IMR-90 (cell line): ENCODE measurements at regions not wholly inside any gene's neighbourhood (a gene's known extent, or its start where the extent isn't known, plus 50 kb on each side); places are given as distances from the start of the nearest gene placed in this dataset.

Source experiments
- ATAC-seq: fragments of 200-7000 bp; cut with Tn5 transposase; 2 replicates; pipeline ENCODE4 v1.9.1; 2020; ENCODE audit warnings: low read depth, mild to moderate bottlenecking, moderate library complexity
- BruUV-seq: library from RNA; stranded (reverse); fragments of 400-500 nt; replicated peaks from 2 replicates; lab custom pipeline; 2021; lab: Mats Ljungman, UMichigan
- CTCF ChIA-PET: fragments of 300-600 bp; formaldehyde crosslinking; extraction: SDS; loops from one replicate; lab custom pipeline; 2021; ENCODE audit warnings: antibody characterized with exemption; lab: Yijun Ruan, JAX
- POLR2A ChIA-PET: fragments of 300-600 bp; sonication (Branson Sonifier 250); formaldehyde crosslinking; loops from one replicate; lab custom pipeline; 2022; ENCODE audit warnings: antibody characterized with exemption; ENCODE audit not compliant: unreplicated experiment; lab: Charles Lee
- DNase-seq: peaks from one replicate; pipeline ENCODE4 v3.0.0; 2013
- H2AFZ ChIP-seq: replicated peaks from 2 replicates; pipeline ENCODE3; 2013; ENCODE audit warnings: low read length, mild to moderate bottlenecking; ENCODE audit not compliant: poor library complexity
- H2AK5ac ChIP-seq: 2 replicates; pipeline ENCODE4 v1.6.1; 2013; ENCODE audit warnings: low read depth, low read length, inconsistent platforms
- H2AK9ac ChIP-seq: replicated peaks from 2 replicates; pipeline ENCODE3; 2013; ENCODE audit warnings: mild to moderate bottlenecking, low read depth, low read length, moderate library complexity; ENCODE audit not compliant: poor library complexity
- H2BK120ac ChIP-seq: 2 replicates; pipeline ENCODE4 v1.6.1; 2013; ENCODE audit warnings: low read depth, low read length, inconsistent platforms
- H2BK15ac ChIP-seq: 3 replicates; pipeline ENCODE4 v1.6.1; 2013; ENCODE audit warnings: low read depth, low read length, inconsistent platforms
- H2BK20ac ChIP-seq: 2 replicates; pipeline ENCODE4 v1.6.1; 2013; ENCODE audit warnings: low read depth, mild to moderate bottlenecking, inconsistent platforms, low read length, moderate library complexity
- H2BK5ac ChIP-seq: 2 replicates; pipeline ENCODE4 v1.6.1; 2013; ENCODE audit warnings: mild to moderate bottlenecking, low read depth, low read length, inconsistent platforms; ENCODE audit not compliant: poor library complexity, severe bottlenecking
- H3K14ac ChIP-seq: replicated peaks from 2 replicates; pipeline ENCODE4 v1.6.1; 2013; ENCODE audit warnings: low read depth, low read length, inconsistent platforms
- H3K18ac ChIP-seq: 2 replicates; pipeline ENCODE4 v1.6.1; 2013; ENCODE audit warnings: low read depth, low read length, control low read depth
- H3K23ac ChIP-seq: 2 replicates; pipeline ENCODE4 v1.6.1; 2013; ENCODE audit warnings: low read depth, low read length, inconsistent platforms
- H3K27ac ChIP-seq: 2 replicates; pipeline ENCODE4 v1.5.1; 2013; ENCODE audit warnings: mild to moderate bottlenecking, control low read depth, low read length; ENCODE audit not compliant: insufficient read depth
- H3K27me3 ChIP-seq: 2 replicates; pipeline ENCODE4 v1.6.1; 2013; ENCODE audit warnings: low read length; ENCODE audit not compliant: control insufficient read depth, insufficient read depth
- H3K36me3 ChIP-seq: 2 replicates; pipeline ENCODE4 v1.6.1; 2013; ENCODE audit warnings: low read length, mixed read lengths; ENCODE audit not compliant: control insufficient read depth, insufficient read depth
- H3K4ac ChIP-seq: 2 replicates; pipeline ENCODE4 v1.6.1; 2013; ENCODE audit warnings: low read depth, low read length, inconsistent platforms
- H3K4me1 ChIP-seq: 2 replicates; pipeline ENCODE4 v1.6.1; 2013; ENCODE audit warnings: low read length, mixed read lengths; ENCODE audit not compliant: control insufficient read depth, insufficient read depth
- H3K4me2 ChIP-seq: 2 replicates; pipeline ENCODE4 v1.6.1; 2013; ENCODE audit warnings: low read depth, mild to moderate bottlenecking, control low read depth, low read length, moderate library complexity
- H3K4me3 ChIP-seq: 2 replicates; pipeline ENCODE4 v1.5.1; 2013; ENCODE audit warnings: low read depth, mild to moderate bottlenecking, control low read depth, low read length, moderate library complexity; ENCODE audit not compliant: insufficient read depth
- H3K56ac ChIP-seq: 2 replicates; pipeline ENCODE4 v1.6.1; 2013; ENCODE audit warnings: low read length, inconsistent platforms; ENCODE audit not compliant: insufficient read depth; ENCODE audit errors: extremely low read depth
- H3K79me1 ChIP-seq, 2 experiments: 2 replicates each; pipeline ENCODE4 v1.6.1; 2013; ENCODE audit warnings: low read length in 2 of 2, inconsistent platforms in 1 of 2, low read depth in 1 of 2
- H3K9ac ChIP-seq: 2 replicates; pipeline ENCODE4 v1.6.1; 2013; ENCODE audit warnings: low read depth, low read length, control low read depth
- H3K9me1 ChIP-seq: 2 replicates; pipeline ENCODE4 v1.6.1; 2013; ENCODE audit warnings: low read length, inconsistent platforms; ENCODE audit not compliant: insufficient read depth
- H3K9me3 ChIP-seq: 2 replicates; pipeline ENCODE4 v1.6.1; 2013; ENCODE audit warnings: low read length; ENCODE audit not compliant: control insufficient read depth, insufficient read depth
- H4K20me1 ChIP-seq: 2 replicates; pipeline ENCODE4 v1.6.1; 2013; ENCODE audit warnings: low read length, inconsistent platforms; ENCODE audit not compliant: insufficient read depth
- H4K5ac ChIP-seq: 2 replicates; pipeline ENCODE4 v1.6.1; 2013; ENCODE audit warnings: mild to moderate bottlenecking, low read depth, low read length, control low read depth
- H4K8ac ChIP-seq, 2 experiments: 2 replicates each; pipeline ENCODE4 v1.6.1; 2013; ENCODE audit warnings: low read depth in 2 of 2, low read length in 2 of 2, control low read depth in 1 of 2, inconsistent platforms in 1 of 2
- H4K91ac ChIP-seq: 2 replicates; pipeline ENCODE4 v1.6.1; 2013; ENCODE audit warnings: low read depth, low read length, inconsistent platforms; ENCODE audit not compliant: insufficient read depth
- BHLHE40 ChIP-seq: fragments of 150-350 bp; IDR thresholded peaks from 2 replicates; pipeline ENCODE4 v1.6.1; 2016; ENCODE audit warnings: mild to moderate bottlenecking, low read depth, low read length
- CEBPB ChIP-seq: IDR thresholded peaks from 2 replicates; pipeline ENCODE4 v1.6.1; 2012; ENCODE audit warnings: low read depth, low read length, improper control_type of control experiment
- CHD1 ChIP-seq: IDR thresholded peaks from 2 replicates; pipeline ENCODE4 v1.6.1; 2012; ENCODE audit warnings: low read depth, low read length, improper control_type of control experiment
- CTCF ChIP-seq: conservative IDR thresholded peaks from 2 replicates; pipeline ENCODE4 v1.5.1; 2012; ENCODE audit warnings: mild to moderate bottlenecking, low read depth, low read length, improper control_type of control experiment
- MAFK ChIP-seq: IDR thresholded peaks from 2 replicates; pipeline ENCODE4 v1.6.1; 2012; ENCODE audit warnings: low read depth, low read length, improper control_type of control experiment
- MXI1 ChIP-seq: IDR thresholded peaks from 2 replicates; pipeline ENCODE4 v1.6.1; 2012; ENCODE audit warnings: low read depth, mild to moderate bottlenecking, low read length, moderate library complexity, borderline replicate concordance
- NFE2L2 ChIP-seq: fragments of 150-350 bp; IDR thresholded peaks from 2 replicates; pipeline ENCODE4 v1.6.1; 2016; ENCODE audit warnings: low read depth, mild to moderate bottlenecking, low read length
- RAD21 ChIP-seq: IDR thresholded peaks from 2 replicates; pipeline ENCODE4 v1.6.1; 2012; ENCODE audit warnings: low read length, improper control_type of control experiment
- WGBS, 2 experiments: methylation state at CpG; one replicate each; pipeline versions ENCODE4 v1.1.5 to v1.1.7; 2013; ENCODE audit warnings: missing lambda C conversion rate in 2 of 2; ENCODE audit not compliant: insufficient read length in 1 of 2; ENCODE audit errors: extremely low coverage in 2 of 2; 5-methylcytosine and 5-hydroxymethylcytosine counted together
- dilution Hi-C: fragments of 300-500 bp; cut with HindIII; formaldehyde crosslinking; loops from one replicate; pipeline ENCODE4 v1.14.3; 2018; ENCODE audit warnings: low sequenced_read_pairs; ENCODE audit not compliant: unreplicated experiment
- in situ Hi-C: fragments of 300-500 bp; cut with MboI; formaldehyde crosslinking; loops from 3 replicates; pipeline ENCODE4 v1.14.3; 2019; ENCODE audit warnings: low sequenced_read_pairs, inconsistent platforms, mixed read lengths
- intact Hi-C: fragments of 100-400 bp; cut with micrococcal nuclease; formaldehyde crosslinking; loops from 2 replicates; pipeline ENCODE4 v1.10.0; 2022

- ChIA-PET POLR2A (no interaction called here), CTCF (no interaction called here)
- Histone ChIP-seq H3K18ac (no peak overlapping the region), H3K9ac (no peak overlapping the region), H3K9me1 (peaks cover 8% of the 10 kb centered on the region), H3K79me1 (no peaks in the 10 kb centered on the region), H3K4ac (peak overlapping the region; percentile 22; the same call in 1 of the 2 replicates), H3K4me1 (peaks cover 5% of the 10 kb centered on the region), H3K36me3 (no peaks in the 10 kb centered on the region), H2BK120ac (peak overlapping the region; percentile 20), H4K8ac (no peak overlapping the region), H3K14ac (no peak overlapping the region), H2BK5ac (no peak overlapping the region), H2AK9ac (peak overlapping the region; percentile 25), H3K23ac (no peak overlapping the region), H3K9me3 (no peaks in the 10 kb centered on the region), H3K56ac (no peak overlapping the region), H3K27me3 (no peaks in the 10 kb centered on the region), H3K4me3 (no peak overlapping the region), H3K4me2 (no peak overlapping the region), H4K5ac (no peak overlapping the region), H2BK15ac (no peak overlapping the region), H4K91ac (peak overlapping the region; percentile 39; the same call in 1 of the 2 replicates), H4K20me1 (no peaks in the 10 kb centered on the region), H2AFZ (no peak overlapping the region), H2AK5ac (peak overlapping the region; percentile 5; the same call in 1 of the 2 replicates), H2BK20ac (peak overlapping the region; percentile 17; the same call in 1 of the 2 replicates), H3K27ac (no peak overlapping the region)
- no peak for DNase-seq
- in situ Hi-C loops: no loop called here
- no peak for TF ChIP-seq CEBPB
- TF ChIP-seq MXI1: no peak
- TF ChIP-seq NFE2L2: no peak
- TF ChIP-seq CTCF: 0 out of 2 replicates have a peak, but pooled peaks have one; percentile 6
- no peak for TF ChIP-seq CHD1
- no peak for TF ChIP-seq MAFK
- no peak for TF ChIP-seq BHLHE40
- no peak for TF ChIP-seq RAD21
- intact Hi-C loops: no loop called here
- no TSS peak for BruUV-seq
- 92% methylated on average over 2 of the region's 4 CpGs; no CpG with 5 or more reads in 1 of the 2 experiments for WGBS, 2 experiments
- dilution Hi-C loops: no loop called here
- ATAC-seq: no peak
Observed at GRCh38 chr2:75311993-75312392, 112.7 kb upstream of the TACR1 start.
